ENCODE measurements at regions not wholly inside any gene's neighbourhood (a gene's known extent, or its start where the extent isn't known, plus 50 kb on each side); places are given as distances from the start of the nearest gene placed in this dataset.

- H3K9me3 ChIP-seq (ENCODE audit: control insufficient read depth, insufficient read depth, low read depth, low read length) = no peaks in the 10 kb centered on the region
- TF ChIP-seq CTCF (conservative IDR thresholded peaks at IDR 0.05 in 1 of 2, IDR thresholded peaks at IDR 0.05 in 1 of 2; ENCODE audit: low read depth in 1 of 2, low read length in 2 of 2) (no peak), EZH2 (IDR thresholded peaks at IDR 0.05; ENCODE audit: low read length, missing control alignments) (no peak)
- no peaks in the 10 kb centered on the region for H3K36me3 ChIP-seq (ENCODE audit: control insufficient read depth, insufficient read depth, low read length)
- H3K4me2 ChIP-seq (ENCODE audit: extremely low read depth, insufficient read depth, low read length) = no peak overlapping the region
- H4K20me1 ChIP-seq (ENCODE audit: control insufficient read depth, extremely low read depth, insufficient read depth, low read length) = no peaks in the 10 kb centered on the region
- no peak overlapping the region for H3K27ac ChIP-seq (ENCODE audit: insufficient read depth, low read length)
- H3K4me1 ChIP-seq (ENCODE audit: control insufficient read depth, extremely low read depth, insufficient read depth, low read length) = no peaks in the 10 kb centered on the region
- DNase-seq (ENCODE audit: low read depth in 2 of 2) = no peak
- H2AFZ ChIP-seq (ENCODE audit: low read length) = no peak overlapping the region
- no peaks in the 10 kb centered on the region for H3K79me2 ChIP-seq (ENCODE audit: control insufficient read depth, insufficient read depth, low read length)
- H3K27me3 ChIP-seq (ENCODE audit: control insufficient read depth, insufficient read depth, low read length) = no peaks in the 10 kb centered on the region
- H3K9ac ChIP-seq (ENCODE audit: insufficient read depth, low read length) = no peak overlapping the region
- no peak overlapping the region for H3K4me3 ChIP-seq (replicated peaks in 1 of 4; ENCODE audit: control extremely low read depth in 1 of 4, insufficient read depth in 1 of 4, low read depth in 3 of 4, low read length in 4 of 4)
These were observed 897.4 kb upstream of the KLHL29 start for GRCh38 chr2:22487541-22487940.

- Histone ChIP-seq H3K4me3 (replicated peaks in 1 of 4; ENCODE audit: control extremely low read depth in 1 of 4, insufficient read depth in 1 of 4, low read depth in 3 of 4, low read length in 4 of 4) (no peak overlapping the region), H3K36me3 (ENCODE audit: control insufficient read depth, insufficient read depth, low read length) (no peaks in the 10 kb centered on the region), H3K4me2 (ENCODE audit: extremely low read depth, insufficient read depth, low read length) (no peak overlapping the region), H3K4me1 (ENCODE audit: control insufficient read depth, extremely low read depth, insufficient read depth, low read length) (no peaks in the 10 kb centered on the region), H3K9ac (ENCODE audit: insufficient read depth, low read length) (no peak overlapping the region), H4K20me1 (ENCODE audit: control insufficient read depth, extremely low read depth, insufficient read depth, low read length) (no peaks in the 10 kb centered on the region), H3K79me2 (ENCODE audit: control insufficient read depth, insufficient read depth, low read length) (no peaks in the 10 kb centered on the region), H2AFZ (ENCODE audit: low read length) (no peak overlapping the region), H3K9me3 (ENCODE audit: control insufficient read depth, insufficient read depth, low read depth, low read length) (no peaks in the 10 kb centered on the region), H3K27me3 (ENCODE audit: control insufficient read depth, insufficient read depth, low read length) (no peaks in the 10 kb centered on the region), H3K27ac (ENCODE audit: insufficient read depth, low read length) (no peak overlapping the region)
- DNase-seq (ENCODE audit: low read depth in 2 of 2) = no peak
- no peak for TF ChIP-seq CTCF (conservative IDR thresholded peaks at IDR 0.05 in 1 of 2, IDR thresholded peaks at IDR 0.05 in 1 of 2; ENCODE audit: low read depth in 1 of 2, low read length in 2 of 2)
- TF ChIP-seq EZH2 (IDR thresholded peaks at IDR 0.05; ENCODE audit: low read length, missing control alignments) = no peak
These were observed 893.5 kb upstream of the KLHL29 start for GRCh38 chr2:22491442-22491841.

- no peak for DNase-seq (ENCODE audit: low read depth in 2 of 2)
- Histone ChIP-seq H3K4me2 (ENCODE audit: extremely low read depth, insufficient read depth, low read length) (no peak overlapping the region), H3K27me3 (ENCODE audit: control insufficient read depth, insufficient read depth, low read length) (no peaks in the 10 kb centered on the region), H3K9me3 (ENCODE audit: control insufficient read depth, insufficient read depth, low read depth, low read length) (no peaks in the 10 kb centered on the region), H2AFZ (ENCODE audit: low read length) (no peak overlapping the region), H3K9ac (ENCODE audit: insufficient read depth, low read length) (no peak overlapping the region), H3K79me2 (ENCODE audit: control insufficient read depth, insufficient read depth, low read length) (no peaks in the 10 kb centered on the region), H3K4me3 (replicated peaks in 1 of 4; ENCODE audit: control extremely low read depth in 1 of 4, insufficient read depth in 1 of 4, low read depth in 3 of 4, low read length in 4 of 4) (no peak overlapping the region), H3K27ac (ENCODE audit: insufficient read depth, low read length) (no peak overlapping the region), H3K4me1 (ENCODE audit: control insufficient read depth, extremely low read depth, insufficient read depth, low read length) (no peaks in the 10 kb centered on the region), H4K20me1 (ENCODE audit: control insufficient read depth, extremely low read depth, insufficient read depth, low read length) (no peaks in the 10 kb centered on the region), H3K36me3 (ENCODE audit: control insufficient read depth, insufficient read depth, low read length) (no peaks in the 10 kb centered on the region)
- TF ChIP-seq CTCF (conservative IDR thresholded peaks at IDR 0.05 in 1 of 2, IDR thresholded peaks at IDR 0.05 in 1 of 2; ENCODE audit: low read depth in 1 of 2, low read length in 2 of 2) = no peak
These were observed 890.8 kb upstream of the KLHL29 start for GRCh38 chr2:22494156-22494555.
